ENCODE measurements at regions not wholly inside any gene's neighbourhood (a gene's known extent, or its start where the extent isn't known, plus 50 kb on each side); places are given as distances from the start of the nearest gene placed in this dataset.

DNA sequence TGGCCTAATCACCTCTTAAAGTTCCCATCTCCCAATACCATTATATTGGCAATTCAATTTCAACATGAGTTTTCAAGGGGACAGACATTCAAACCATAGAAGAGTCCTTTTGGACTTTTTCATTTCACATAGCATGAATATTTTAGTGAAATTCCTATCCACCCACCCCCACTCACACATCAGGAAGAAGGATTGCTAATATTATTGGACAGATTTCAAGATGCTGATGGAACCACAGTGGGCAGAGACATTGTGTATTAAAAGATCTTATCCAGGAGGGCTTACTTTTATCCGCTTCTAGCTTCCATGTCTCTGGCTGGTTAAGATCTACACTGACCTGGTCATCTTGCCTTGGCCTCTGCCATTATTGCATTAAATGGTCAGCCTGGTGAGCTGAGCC, 297.4 kb upstream of the ACVR2A start:
- TF ChIP-seq, protein P1, sequence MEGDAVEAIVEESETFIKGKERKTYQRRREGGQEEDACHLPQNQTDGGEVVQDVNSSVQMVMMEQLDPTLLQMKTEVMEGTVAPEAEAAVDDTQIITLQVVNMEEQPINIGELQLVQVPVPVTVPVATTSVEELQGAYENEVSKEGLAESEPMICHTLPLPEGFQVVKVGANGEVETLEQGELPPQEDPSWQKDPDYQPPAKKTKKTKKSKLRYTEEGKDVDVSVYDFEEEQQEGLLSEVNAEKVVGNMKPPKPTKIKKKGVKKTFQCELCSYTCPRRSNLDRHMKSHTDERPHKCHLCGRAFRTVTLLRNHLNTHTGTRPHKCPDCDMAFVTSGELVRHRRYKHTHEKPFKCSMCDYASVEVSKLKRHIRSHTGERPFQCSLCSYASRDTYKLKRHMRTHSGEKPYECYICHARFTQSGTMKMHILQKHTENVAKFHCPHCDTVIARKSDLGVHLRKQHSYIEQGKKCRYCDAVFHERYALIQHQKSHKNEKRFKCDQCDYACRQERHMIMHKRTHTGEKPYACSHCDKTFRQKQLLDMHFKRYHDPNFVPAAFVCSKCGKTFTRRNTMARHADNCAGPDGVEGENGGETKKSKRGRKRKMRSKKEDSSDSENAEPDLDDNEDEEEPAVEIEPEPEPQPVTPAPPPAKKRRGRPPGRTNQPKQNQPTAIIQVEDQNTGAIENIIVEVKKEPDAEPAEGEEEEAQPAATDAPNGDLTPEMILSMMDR (IDR thresholded peaks at IDR 0.05): no peak
- TF ChIP-seq POLR2A (IDR thresholded peaks at IDR 0.05): no peak
- no peaks in the 10 kb centered on the region for H3K27me3 ChIP-seq
- H3K4me1 ChIP-seq: no peaks in the 10 kb centered on the region
- no peak overlapping the region for H3K4me3 ChIP-seq
- no peaks in the 10 kb centered on the region for H3K36me3 ChIP-seq
- H3K27ac ChIP-seq: no peak overlapping the region
- DNase-seq: no peak
- H3K9me3 ChIP-seq: no peaks in the 10 kb centered on the region

- no peak overlapping the region for H3K27ac ChIP-seq
Measured at GRCh38 chr2:147546109-147546508, 298.7 kb upstream of the ACVR2A start.

GRCh38 chr2:147543056-147543455, 301.8 kb upstream of the ACVR2A start:
- Histone ChIP-seq H3K9me3 (no peaks in the 10 kb centered on the region), H3K4me1 (no peaks in the 10 kb centered on the region), H3K27me3 (no peaks in the 10 kb centered on the region), H3K27ac (no peak overlapping the region), H3K36me3 (no peaks in the 10 kb centered on the region), H3K4me3 (no peak overlapping the region)
- no peak for DNase-seq
- no peak for TF ChIP-seq POLR2A (IDR thresholded peaks at IDR 0.05)
- TF ChIP-seq, protein P1 (IDR thresholded peaks at IDR 0.05): no peak

More at GRCh38 chr2:147546109-147546508, 298.7 kb upstream of the ACVR2A start:
- Histone ChIP-seq H3K4me3 (no peak overlapping the region), H3K27me3 (no peaks in the 10 kb centered on the region), H3K36me3 (no peaks in the 10 kb centered on the region), H3K4me1 (no peaks in the 10 kb centered on the region), H3K9me3 (no peaks in the 10 kb centered on the region)
- DNase-seq: no peak
- TF ChIP-seq, protein P1 (IDR thresholded peaks at IDR 0.05): no peak
- TF ChIP-seq POLR2A (IDR thresholded peaks at IDR 0.05): no peak

DNA sequence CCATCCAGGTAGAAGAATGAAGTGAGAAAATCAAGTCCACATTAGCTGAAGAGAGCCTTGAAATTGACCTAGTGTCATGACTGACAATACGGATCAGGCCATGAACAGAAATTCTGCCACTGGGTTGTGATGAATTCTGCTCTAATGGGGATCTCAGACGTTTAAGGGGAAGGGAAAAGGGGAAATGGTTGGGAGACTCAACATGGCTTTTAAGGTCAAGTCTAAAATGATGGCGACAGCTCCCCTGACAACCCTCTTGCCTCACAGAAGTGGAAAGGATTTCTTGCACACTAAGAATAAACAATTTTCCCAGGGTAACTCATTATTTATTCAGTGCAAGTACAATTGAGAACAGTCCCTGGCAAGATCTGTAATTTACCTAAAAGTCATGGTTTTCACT, 302.5 kb upstream of the ACVR2A start:
- Histone ChIP-seq H3K4me1 (no peaks in the 10 kb centered on the region), H3K36me3 (no peaks in the 10 kb centered on the region)

DNA sequence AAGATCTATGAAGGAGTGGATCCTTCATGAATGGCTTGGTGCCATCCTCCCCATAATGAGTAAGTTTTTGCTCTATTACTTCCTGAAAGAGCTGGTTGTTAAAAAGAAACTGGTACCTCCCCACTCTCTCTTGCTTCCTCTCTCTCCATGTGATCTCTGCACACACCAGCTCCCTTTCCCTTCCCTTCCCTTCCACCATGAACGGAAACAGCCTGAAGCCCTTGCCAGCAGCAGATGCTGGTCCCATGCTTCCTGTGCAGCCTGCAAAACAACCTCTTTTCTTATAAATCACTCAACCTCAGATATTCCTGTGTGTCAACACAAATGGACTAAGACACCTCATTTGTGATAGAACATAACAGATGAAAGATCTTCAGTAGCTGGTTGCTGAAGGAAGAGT, 303.5 kb upstream of the ACVR2A start:
- TF ChIP-seq POLR2A (IDR thresholded peaks at IDR 0.05): no peak
- TF ChIP-seq, protein P1 (IDR thresholded peaks at IDR 0.05): no peak
- no peak overlapping the region for H3K4me3 ChIP-seq
- no peak for DNase-seq
- H3K36me3 ChIP-seq: no peaks in the 10 kb centered on the region
- H3K27ac ChIP-seq: no peak overlapping the region
- H3K4me1 ChIP-seq: no peaks in the 10 kb centered on the region
- H3K27me3 ChIP-seq: no peaks in the 10 kb centered on the region
- H3K9me3 ChIP-seq: no peaks in the 10 kb centered on the region

More for the DNA sequence above, 302.5 kb upstream of the ACVR2A start:
- no peak for DNase-seq
- TF ChIP-seq, protein P1 (IDR thresholded peaks at IDR 0.05): no peak
- no peak for TF ChIP-seq POLR2A (IDR thresholded peaks at IDR 0.05)
- Histone ChIP-seq H3K9me3 (no peaks in the 10 kb centered on the region), H3K27ac (no peak overlapping the region), H3K4me3 (no peak overlapping the region), H3K27me3 (no peaks in the 10 kb centered on the region)

DNA sequence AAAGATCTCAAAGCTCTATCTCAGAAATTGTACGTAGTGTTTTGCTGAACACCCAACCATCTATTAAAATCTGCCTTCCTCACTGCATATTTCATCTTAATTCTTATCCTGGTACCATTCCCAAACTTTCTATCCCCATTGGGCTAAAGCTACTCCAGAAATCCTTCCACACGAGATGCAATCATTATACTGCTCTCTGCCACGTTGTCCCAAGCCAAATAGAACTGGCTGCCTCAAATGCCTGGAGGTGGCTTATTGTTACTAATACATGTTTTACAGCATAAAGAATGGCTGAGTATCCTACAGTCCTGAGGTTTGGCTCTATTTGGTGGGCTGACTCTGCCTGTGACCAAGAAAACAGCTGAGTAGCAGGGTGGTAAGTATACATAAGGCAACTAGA, 306.0 kb upstream of the ACVR2A start:
- no peaks in the 10 kb centered on the region for H3K4me1 ChIP-seq
- no peak for TF ChIP-seq POLR2A (IDR thresholded peaks at IDR 0.05)
- TF ChIP-seq, protein P1 (IDR thresholded peaks at IDR 0.05): no peak
- DNase-seq: no peak
- H3K27me3 ChIP-seq: no peaks in the 10 kb centered on the region
- no peak overlapping the region for H3K4me3 ChIP-seq
- no peaks in the 10 kb centered on the region for H3K36me3 ChIP-seq
- no peaks in the 10 kb centered on the region for H3K9me3 ChIP-seq
- H3K27ac ChIP-seq: no peak overlapping the region

Measured in Peyer's patch (tissue), 4 donors.